ENCODE measurements at regions not wholly inside any gene's neighbourhood (a gene's known extent, or its start where the extent isn't known, plus 50 kb on each side); places are given as distances from the start of the nearest gene placed in this dataset.
"Not testable (repeated sequence)": the region's sequence is repeated elsewhere in the genome, so short reads cannot be mapped to it uniquely, and the experiment has no call there.

GRCh38 chr3:117820658-117821299 lies 1111.2 kb downstream of the TUSC7 start:
- DNase-seq (ENCODE audit: low read depth in 2 of 2): no peak

- DNase-seq (ENCODE audit: low read depth in 2 of 2): no peak
Observed at GRCh38 chr3:117822416-117822815, 1112.8 kb downstream of the TUSC7 start.

DNA sequence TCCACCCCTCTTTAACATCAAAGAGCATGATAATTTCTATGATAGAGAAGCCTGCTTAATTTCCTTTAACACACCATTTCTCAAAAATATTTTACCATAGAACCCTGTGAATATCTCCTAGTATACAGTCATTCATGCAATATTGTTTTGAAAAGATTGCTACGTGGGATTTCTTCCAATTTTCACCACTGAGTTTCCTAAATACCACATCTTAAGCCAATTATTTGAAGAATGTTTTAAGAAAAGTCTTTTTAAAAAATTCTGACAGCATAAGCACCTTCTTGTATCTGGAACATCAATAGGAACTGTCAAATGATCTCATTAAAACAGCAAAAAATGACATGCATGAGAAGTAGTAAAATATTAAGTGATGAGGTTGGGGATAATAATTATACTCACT lies 1126.7 kb downstream of the TUSC7 start:
- no peak for DNase-seq (ENCODE audit: low read depth in 2 of 2)

GRCh38 chr3:117837391-117837790 lies 1127.8 kb downstream of the TUSC7 start:
- no peak for DNase-seq (ENCODE audit: low read depth in 2 of 2)

- no peak for DNase-seq (ENCODE audit: low read depth in 2 of 2)
Observed at GRCh38 chr3:117842086-117842485, 1132.5 kb downstream of the TUSC7 start.

DNA sequence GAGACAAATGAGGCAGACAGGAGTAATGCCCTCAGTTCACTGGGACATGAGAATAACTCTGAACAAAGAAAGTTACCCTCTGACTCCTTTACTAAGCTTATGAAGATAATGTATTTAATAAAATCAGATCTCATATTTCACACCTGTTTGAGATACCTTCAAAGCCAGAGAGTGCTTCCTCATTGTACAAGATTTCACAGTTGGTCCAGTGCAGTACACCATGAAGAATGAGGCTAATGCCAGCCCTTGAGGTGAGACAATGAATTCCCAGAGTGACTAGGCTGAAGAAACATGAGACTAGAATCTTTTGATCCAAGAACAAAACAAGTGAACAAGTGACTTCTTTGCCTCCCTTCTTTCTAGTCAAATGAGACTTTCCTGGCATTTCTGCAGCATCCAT lies 1133.8 kb downstream of the TUSC7 start:
- DNase-seq (ENCODE audit: low read depth in 2 of 2): no peak

GRCh38 chr3:117844676-117845075 lies 1135.1 kb downstream of the TUSC7 start:
- DNase-seq (ENCODE audit: low read depth in 2 of 2): no peak

DNA sequence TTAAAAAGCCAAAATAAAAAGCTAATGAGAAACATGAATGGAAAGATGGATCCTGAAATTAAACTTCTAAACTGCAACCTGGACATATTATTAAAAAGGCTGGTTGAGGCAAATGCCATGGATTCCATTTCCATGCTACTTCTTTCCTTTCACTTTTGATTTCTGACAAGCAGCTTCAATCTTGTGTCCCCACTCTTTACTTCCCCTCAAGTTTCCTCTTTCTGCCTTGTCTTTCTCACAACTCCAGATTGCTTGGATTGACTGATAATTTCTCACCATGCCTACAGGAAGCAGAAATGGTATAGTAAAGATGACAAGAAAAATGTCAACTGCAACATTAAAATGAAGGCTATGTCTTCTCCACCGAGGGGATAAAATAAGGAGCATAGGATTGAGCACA lies 1136.7 kb downstream of the TUSC7 start:
- DNase-seq (ENCODE audit: low read depth in 2 of 2): no peak

GRCh38 chr3:117848606-117849005 lies 1139.0 kb downstream of the TUSC7 start:
- no peak for DNase-seq (ENCODE audit: low read depth in 2 of 2)

GRCh38 chr3:117853923-117854668 lies 1144.5 kb downstream of the TUSC7 start:
- no peak for DNase-seq (ENCODE audit: low read depth in 2 of 2)

DNA sequence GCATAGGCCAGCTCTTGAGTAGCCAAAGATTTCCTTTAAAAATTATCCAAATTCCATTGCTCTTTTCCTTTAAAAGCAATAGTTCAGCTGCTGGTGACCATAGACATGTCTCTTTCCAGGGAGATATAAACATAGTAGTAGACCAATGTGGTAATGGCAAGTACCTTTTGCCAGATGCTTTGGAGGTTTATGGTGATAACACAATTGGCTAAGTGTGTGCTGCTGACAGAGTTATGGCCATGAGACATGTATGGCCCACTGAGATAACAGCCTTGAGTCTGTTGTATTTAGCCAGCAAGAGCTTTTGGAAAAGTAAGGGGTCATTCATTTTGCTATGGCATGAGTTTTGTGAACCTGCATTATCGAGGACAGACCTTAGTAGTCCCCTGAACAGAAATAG lies 1146.8 kb downstream of the TUSC7 start:
- DNase-seq (ENCODE audit: low read depth in 2 of 2): no peak

GRCh38 chr3:117863146-117863545 lies 1153.6 kb downstream of the TUSC7 start:
- DNase-seq (ENCODE audit: low read depth in 2 of 2): no peak

- DNase-seq (ENCODE audit: low read depth in 2 of 2): no peak
Observed at GRCh38 chr3:117865338-117865737, 1155.8 kb downstream of the TUSC7 start.

GRCh38 chr3:117868766-117869165 lies 1159.2 kb downstream of the TUSC7 start:
- no peak for DNase-seq (ENCODE audit: low read depth in 2 of 2)

DNA sequence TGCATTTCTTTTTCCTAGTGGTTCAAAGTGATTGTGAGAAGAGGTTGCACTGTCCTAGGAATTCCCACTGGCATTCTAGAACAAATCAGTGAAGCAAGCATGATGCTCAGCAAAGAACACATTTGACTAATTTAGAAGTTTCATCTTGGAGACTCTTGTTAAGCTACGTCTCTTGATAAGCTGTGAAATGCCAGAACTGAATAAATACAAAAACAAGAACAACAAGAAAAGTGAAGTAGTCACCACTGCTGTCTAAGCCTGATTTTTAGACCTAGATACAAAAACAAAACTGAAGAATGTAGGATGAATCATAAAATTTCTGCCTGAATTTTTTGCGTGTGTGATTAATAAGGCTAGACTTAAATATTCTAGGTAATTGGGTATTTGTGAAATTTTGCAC lies 1162.4 kb downstream of the TUSC7 start:
- DNase-seq (ENCODE audit: low read depth in 2 of 2): no peak

DNA sequence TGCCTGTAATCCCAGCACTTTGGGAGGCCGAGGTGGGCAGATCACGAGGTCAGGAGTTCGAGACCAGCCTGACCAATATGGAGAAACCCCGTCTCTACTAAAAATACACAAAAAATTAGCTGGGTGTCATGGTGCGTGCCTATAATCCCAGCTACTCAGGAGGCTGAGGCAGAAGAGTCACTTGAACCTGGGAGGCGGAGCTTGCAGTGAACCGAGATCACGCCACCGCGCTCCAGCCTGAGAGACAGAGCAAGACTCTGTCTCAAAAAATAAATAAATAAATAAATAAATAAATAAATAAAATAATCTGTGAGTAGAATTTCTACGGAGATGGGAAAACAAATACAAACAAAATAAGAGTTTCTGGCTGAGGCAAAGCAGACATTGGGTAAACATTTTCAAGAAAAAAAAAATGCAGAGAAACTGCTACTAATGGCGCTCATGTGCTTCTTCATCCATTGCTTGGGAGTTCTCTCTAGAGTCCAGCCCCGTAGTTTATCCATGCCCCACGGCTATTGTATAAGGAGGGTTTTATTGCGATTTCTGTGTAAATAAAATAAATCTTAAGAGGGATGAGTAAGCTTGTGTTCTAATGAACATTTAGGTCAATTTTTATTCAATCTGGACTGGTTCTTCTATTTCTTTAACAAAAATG lies 1161.9 kb downstream of the IGSF11 start:
- not testable (repeated sequence) for DNase-seq (ENCODE audit: low read depth in 2 of 2)

DNA sequence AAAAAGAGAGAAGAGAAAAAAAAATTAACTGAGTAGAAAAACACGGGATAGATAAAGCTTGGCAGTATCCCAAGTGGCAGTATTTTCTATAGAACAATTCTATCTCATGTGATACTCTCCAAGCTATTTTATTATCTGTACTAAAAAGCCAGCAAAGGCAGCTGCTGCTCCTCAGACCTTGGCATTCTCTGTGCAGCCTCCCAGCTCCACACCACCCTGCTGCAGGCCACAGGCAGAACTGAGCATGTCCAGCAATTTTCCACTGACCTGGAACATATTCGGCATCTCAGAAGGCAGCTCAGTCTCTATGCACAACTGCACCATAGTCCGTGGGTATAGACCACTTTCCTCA lies 1161.4 kb downstream of the IGSF11 start:
- no peak for DNase-seq (ENCODE audit: low read depth in 2 of 2)

DNA sequence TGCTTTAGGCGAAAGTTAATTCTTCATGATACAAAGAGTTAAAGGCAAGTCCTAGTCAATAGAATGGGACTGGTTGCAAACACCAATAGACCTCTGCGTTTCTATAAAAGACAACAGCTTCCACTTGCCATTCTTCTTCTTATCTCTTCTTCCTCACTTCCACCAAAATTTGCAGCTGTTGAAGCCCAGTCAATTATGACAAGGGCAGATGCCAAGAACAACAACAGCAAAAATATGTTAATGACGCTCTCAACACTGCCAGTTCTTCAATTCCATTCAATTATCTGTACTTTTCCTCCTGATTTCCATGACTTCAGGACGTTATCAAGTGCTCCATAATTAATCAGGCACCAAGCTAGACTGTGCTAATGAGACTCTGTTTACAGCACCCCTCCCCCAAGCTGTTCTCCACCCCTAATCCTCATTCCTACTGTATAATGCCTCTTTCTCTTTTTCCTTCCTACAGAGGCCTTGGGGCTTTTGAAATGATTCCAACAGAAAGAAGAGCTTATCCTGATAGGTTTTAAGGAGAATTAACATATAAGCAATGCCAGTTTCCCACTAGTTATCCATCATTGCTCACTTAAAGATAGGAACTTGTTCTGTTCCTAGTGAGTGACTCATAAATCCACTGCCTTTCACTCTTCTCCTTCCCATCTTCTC lies 1160.5 kb downstream of the IGSF11 start:
- no peak for DNase-seq (ENCODE audit: low read depth in 2 of 2)

GRCh38 chr3:117874904-117875874 lies 1159.5 kb downstream of the IGSF11 start:
- DNase-seq (ENCODE audit: low read depth in 2 of 2): no peak

DNA sequence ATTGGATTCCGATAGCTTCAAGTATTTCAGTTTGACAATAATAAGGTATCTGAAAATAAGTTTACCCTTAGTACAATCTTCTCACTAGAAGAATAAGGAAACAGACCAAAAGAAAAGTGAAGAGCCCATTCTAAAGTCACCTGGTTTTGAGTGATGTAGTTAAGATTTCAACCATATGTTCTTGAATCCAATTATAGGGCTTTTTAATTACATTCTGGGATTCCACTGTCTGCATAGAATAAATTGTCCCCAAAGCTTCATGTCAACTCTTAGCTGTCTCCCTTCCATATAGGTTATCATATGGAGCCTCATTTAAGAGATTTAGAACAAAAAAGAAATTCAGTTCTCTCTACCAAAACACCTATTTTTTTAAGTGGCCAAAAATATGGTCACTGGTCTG lies 1158.8 kb downstream of the IGSF11 start:
- DNase-seq (ENCODE audit: low read depth in 2 of 2): no peak

DNA sequence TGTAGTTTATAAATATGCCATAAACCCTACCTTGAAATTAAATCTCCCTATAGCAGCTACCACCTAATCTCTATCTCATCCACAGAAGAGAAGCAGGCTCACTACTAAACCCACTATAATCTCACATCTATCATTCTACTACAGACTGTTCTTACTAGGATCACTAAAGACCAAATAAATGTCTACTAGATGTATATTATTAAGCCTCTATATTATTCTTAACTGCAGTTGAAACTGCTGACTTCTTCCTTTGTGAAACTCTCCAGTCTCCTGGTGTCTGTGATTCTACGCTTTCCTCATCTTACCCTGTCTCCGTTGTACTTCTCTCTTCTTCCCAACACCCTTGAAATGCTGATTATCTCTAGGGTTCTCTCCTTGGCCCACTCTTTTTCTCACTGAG lies 1154.0 kb downstream of the IGSF11 start:
- no peak for DNase-seq (ENCODE audit: low read depth in 2 of 2)
